A172 (cell line): ENCODE measurements at regions not wholly inside any gene's neighbourhood (a gene's known extent, or its start where the extent isn't known, plus 50 kb on each side); places are given as distances from the start of the nearest gene placed in this dataset.

Source experiments
- DNase-seq: peaks from one replicate; pipeline ENCODE4 v3.0.0-alpha.2; 2015; ENCODE audit warnings: low spot score

DNA sequence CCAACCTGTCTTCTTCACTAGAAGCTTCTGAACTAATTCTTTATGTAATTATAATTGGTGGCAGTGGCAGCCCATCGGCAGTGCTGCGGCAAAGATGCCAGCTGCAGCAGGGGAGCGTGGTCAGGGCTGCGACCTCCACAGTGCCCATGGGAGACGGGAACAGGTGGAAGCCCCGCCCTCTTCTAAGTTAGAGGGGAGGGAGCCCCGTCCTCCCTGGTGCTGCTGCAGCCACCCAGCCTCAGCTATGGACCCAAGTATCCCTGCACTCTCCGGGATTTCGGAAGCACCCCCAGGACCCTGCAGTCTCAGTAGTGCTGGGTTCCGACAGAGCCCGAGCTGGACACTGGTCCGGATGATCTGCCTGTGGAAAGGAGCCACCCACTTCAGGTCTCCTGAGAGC, 117.0 kb upstream of the MBL2 start:
- no peak for DNase-seq

- DNase-seq, result peak; percentile 60
These were observed 111.7 kb upstream of the MBL2 start for GRCh38 chr10:52883996-52884871.

DNA sequence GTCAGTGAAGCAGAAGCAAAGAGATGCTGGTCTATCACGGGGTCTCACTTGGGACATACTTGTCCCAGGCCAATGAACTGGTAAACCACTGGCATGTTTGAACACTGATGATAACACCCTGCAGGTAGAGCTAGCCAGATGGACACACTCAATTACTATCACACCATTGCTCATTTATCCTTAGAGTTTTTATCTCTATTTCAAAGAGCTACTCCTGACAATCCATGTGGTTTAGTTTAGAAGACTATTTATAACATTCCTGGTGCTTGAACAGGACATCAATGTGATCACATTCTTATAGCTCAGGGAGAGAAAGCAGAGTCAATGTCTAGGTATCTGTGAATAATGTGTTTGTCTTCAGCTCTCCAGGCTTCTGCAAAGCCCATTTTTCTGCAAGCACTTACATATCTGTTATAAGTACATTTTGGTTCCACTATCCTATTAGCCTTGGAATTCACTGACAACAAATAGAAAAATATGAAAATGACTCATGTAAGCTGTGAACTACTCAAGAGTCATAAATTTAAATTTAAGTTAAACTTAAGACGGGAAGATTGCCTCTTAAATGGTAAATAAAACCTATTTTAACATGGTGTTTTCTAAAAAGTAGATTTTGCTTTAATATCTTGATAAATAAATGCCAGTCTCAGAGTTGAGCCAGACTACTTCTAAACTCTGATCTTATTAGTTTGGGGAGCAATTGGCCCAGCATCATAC, 106.7 kb upstream of the MBL2 start:
- no peak for DNase-seq

GRCh38 chr10:52877451-52877850, 104.9 kb upstream of the MBL2 start:
- DNase-seq, result no peak

DNA sequence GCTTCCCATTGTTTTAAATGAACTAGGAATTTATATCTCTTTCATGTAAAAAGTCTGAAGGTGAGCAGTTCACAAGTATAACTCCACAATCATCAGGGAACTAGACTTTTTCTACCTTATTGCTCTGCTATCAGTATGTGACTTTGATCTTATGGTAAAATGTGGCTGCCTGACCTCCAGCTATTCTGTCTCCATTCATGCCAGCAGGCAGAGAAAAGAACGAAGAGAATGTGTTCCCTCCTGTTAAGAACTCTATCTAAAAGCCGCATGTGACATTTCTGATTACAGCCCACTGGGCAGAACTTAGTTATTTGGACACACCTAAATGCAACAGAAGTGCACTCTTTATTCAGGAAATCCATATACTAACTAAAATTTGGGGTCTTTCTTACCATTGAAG, 102.8 kb upstream of the MBL2 start:
- no peak for DNase-seq

DNA sequence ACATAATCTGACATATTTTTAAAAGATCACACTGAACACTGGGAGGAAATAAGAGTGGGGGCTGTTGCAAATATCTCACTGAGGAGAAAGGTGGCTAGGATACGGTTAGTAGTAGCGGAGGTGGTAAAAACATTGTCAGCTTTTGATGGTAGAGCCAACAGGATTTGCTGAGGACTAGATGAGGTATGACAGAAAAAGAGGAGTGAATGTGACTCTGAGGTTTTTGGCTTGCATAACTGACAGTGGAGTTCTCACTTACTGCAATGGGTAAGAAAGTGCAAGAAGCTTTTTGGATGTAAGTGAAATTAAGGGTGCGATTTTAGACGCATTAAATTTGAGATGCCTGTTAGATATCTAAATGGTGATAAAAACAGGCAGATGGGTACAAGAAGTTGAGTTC, 102.0 kb upstream of the MBL2 start:
- no peak for DNase-seq

DNA sequence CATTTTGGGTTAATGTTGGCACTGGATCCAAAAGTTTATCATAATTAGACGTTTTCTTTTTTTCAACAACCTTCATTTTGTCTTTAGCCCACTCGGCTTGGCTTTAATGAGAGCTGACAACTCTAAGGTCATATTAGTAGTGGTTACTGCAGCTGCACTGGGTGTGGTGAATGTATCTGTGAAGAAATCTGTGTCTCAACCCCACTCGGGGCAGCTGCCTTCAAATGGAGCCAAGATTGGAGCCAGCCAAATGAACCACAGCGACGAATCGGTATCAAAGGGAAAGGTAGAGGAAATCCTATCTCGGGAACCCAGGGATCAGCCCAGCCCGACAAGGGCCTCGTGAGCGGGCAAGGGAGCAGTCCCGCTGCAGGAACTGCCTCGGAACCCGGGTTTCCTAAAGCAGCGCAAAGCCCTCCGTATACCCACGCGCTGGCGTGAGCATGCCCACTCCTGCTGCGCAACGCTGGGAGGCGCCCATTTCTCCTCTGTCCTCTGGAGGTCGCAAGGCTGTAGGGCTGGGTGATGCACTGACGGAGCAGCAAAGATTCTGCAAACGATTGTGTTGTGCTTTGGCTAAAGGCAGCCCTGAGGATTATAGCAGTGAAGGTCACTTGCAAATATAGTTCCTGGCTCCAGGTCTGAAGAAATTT, 98.7 kb upstream of the MBL2 start:
- DNase-seq, result no peak

GRCh38 chr10:52870562-52870961, 98.0 kb upstream of the MBL2 start:
- DNase-seq, result no peak

DNA sequence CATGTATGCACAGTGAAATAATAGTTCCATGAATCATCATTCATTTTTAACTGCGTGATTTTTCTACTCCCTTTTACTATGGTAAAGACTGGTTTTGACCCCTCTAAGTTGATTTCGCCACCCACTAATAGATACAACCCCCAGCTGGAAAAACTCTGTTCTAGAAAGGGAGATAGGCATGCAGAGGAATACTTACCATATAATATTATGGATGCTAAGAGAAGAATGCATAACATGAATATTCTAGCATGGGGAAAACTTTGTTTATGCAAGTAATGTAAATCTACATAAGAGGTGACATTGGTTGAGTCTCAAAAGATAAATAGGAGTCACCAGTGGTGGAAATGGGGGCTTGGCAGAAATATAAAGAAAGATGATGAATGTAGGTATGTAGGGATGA, 97.3 kb upstream of the MBL2 start:
- no peak for DNase-seq

DNA sequence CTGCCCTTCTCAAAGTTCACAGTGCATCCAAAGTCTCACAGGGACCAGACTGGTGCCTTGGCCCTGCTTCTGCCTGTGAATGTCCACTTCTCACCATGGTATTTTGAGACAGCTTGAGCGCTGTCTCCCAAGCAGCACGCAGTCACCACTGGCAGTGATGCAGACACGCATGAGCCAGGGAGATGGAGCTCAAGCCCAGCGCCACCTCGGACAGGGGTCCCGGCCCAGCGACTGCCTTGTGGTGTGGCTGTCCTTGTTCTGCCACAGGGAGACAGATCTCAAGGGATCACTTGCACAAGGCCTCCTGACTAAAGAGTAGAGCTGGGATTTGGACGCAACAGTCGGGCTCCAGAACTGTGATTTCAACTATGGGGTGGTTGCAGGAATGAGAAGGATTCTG, 92.6 kb upstream of the MBL2 start:
- DNase-seq, result no peak

- peak; percentile 91 for DNase-seq
These were observed 91.9 kb upstream of the MBL2 start for GRCh38 chr10:52864201-52865106.

GRCh38 chr10:52858722-52859121, 86.1 kb upstream of the MBL2 start:
- DNase-seq, result no peak

- no peak for DNase-seq
These were observed 83.2 kb upstream of the MBL2 start for GRCh38 chr10:52855546-52856325.

DNA sequence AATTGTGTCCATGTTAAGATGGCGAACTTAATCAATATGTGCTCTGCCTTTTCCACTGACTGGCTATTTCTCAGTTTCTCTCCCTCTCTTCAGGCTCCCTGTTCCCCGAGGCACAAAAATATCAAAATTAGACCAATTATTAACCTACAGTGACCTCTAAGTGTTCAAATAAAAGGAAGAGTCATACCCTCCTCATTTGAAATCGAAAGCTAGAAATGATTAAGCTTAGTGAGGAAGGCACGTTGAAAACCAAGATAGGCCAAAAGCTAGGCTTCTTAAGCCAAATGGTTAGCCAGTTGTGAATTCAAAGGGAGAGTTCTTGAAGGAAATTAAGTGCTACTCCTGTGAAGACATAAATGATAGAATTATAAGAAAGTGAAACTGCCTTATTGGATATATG, 81.1 kb upstream of the MBL2 start:
- DNase-seq, result no peak

DNA sequence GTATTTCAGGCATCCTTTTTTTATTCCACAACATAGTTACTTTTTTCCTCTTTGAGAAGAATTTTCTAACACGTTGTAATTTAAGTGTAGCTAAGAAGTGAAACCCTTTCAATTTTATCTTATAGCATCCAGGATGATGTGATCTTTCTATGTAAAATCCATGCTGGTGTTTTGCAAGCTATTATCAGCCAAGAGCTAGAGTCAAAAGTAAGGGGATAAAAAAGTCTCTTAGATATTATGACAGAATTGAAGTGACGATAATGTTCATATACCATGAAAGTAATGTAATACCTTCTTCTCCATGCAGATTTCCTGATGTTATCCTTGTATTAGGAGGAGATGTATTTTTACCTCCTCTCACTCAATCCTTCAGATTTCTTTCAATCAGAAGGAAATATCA, 64.2 kb upstream of the MBL2 start:
- no peak for DNase-seq
